ENCODE measurements at regions not wholly inside any gene's neighbourhood (a gene's known extent, or its start where the extent isn't known, plus 50 kb on each side); places are given as distances from the start of the nearest gene placed in this dataset.

DNA sequence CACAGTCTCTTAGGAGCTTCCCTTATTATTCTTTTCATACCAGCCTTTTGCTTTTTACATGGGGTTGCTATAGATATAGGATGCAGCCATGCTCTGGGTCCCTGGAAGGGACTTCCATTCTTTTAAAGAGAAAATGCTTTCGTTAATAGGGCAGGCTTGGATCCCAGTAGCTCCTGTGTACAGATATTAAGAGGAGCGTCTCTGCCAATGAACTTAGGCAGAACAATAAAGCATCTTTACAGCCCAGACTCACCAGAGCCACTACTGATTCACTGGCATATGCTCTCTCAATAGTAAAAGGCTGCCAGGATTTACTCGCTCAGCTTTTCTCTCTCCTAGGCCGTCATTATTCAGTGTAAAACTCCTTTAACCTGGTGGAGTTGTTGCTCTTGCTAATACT is 1385.4 kb upstream of the PIK3C3 start:
- Histone ChIP-seq H3K9me2 (replicated peaks; ENCODE audit: insufficient read depth, low read length) (no peaks in the 10 kb centered on the region), H3K79me2 (ENCODE audit: insufficient read depth, low read length) (no peaks in the 10 kb centered on the region), H3F3A (ENCODE audit: insufficient read depth) (no peaks in the 10 kb centered on the region), H4K20me1 (ENCODE audit: low read depth, low read length) (no peaks in the 10 kb centered on the region), H3K9me3 (ENCODE audit: insufficient read depth, low read length) (no peaks in the 10 kb centered on the region), H3K4me3 (ENCODE audit: insufficient read depth, low read length, poor library complexity, severe bottlenecking) (no peak overlapping the region), H2AFZ (ENCODE audit: low read depth, low read length, severe bottlenecking) (no peak overlapping the region), H3K9ac (ENCODE audit: low read length) (no peak overlapping the region), H3K4me2 (ENCODE audit: low read depth, low read length, poor library complexity, severe bottlenecking) (no peak overlapping the region), H3K27me3 (ENCODE audit: low read length) (no peaks in the 10 kb centered on the region), H3K27ac (ENCODE audit: low read depth, low read length) (no peak overlapping the region), H3K36me3 (ENCODE audit: low read length) (no peaks in the 10 kb centered on the region)
- no peak for TF ChIP-seq EZH2phosphoT487 (conservative IDR thresholded peaks at IDR 0.05; ENCODE audit: low read length)
- TF ChIP-seq, protein P1, sequence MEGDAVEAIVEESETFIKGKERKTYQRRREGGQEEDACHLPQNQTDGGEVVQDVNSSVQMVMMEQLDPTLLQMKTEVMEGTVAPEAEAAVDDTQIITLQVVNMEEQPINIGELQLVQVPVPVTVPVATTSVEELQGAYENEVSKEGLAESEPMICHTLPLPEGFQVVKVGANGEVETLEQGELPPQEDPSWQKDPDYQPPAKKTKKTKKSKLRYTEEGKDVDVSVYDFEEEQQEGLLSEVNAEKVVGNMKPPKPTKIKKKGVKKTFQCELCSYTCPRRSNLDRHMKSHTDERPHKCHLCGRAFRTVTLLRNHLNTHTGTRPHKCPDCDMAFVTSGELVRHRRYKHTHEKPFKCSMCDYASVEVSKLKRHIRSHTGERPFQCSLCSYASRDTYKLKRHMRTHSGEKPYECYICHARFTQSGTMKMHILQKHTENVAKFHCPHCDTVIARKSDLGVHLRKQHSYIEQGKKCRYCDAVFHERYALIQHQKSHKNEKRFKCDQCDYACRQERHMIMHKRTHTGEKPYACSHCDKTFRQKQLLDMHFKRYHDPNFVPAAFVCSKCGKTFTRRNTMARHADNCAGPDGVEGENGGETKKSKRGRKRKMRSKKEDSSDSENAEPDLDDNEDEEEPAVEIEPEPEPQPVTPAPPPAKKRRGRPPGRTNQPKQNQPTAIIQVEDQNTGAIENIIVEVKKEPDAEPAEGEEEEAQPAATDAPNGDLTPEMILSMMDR (IDR thresholded peaks at IDR 0.05; ENCODE audit: insufficient read depth, low read length, poor library complexity, severe bottlenecking) = no peak

DNA sequence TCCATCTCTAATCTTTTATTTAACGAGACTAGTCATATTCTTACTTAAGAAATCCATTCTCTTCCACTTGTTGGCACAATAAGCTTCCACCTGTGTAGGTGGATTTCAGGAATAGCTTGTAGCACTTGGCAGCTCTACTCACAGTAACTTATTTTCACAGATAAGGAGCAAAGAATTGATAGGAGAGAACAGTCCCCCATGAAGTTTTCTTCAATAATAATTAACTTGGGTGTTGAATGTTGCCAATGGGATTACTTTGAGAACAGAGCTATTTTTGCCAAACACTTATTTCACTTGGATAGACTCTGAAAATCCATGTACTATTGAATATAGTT is 1388.6 kb upstream of the PIK3C3 start:
- Histone ChIP-seq H3K36me3 (ENCODE audit: low read length) (no peaks in the 10 kb centered on the region), H2AFZ (ENCODE audit: low read depth, low read length, severe bottlenecking) (no peak overlapping the region), H4K20me1 (ENCODE audit: low read depth, low read length) (no peaks in the 10 kb centered on the region), H3K4me2 (ENCODE audit: low read depth, low read length, poor library complexity, severe bottlenecking) (no peak overlapping the region), H3K9ac (ENCODE audit: low read length) (no peak overlapping the region), H3K79me2 (ENCODE audit: insufficient read depth, low read length) (no peaks in the 10 kb centered on the region), H3K4me3 (ENCODE audit: insufficient read depth, low read length, poor library complexity, severe bottlenecking) (no peak overlapping the region), H3F3A (ENCODE audit: insufficient read depth) (no peaks in the 10 kb centered on the region), H3K9me2 (replicated peaks; ENCODE audit: insufficient read depth, low read length) (no peaks in the 10 kb centered on the region), H3K27me3 (ENCODE audit: low read length) (no peaks in the 10 kb centered on the region), H3K27ac (ENCODE audit: low read depth, low read length) (no peak overlapping the region), H3K9me3 (ENCODE audit: insufficient read depth, low read length) (no peaks in the 10 kb centered on the region)
- no peak for TF ChIP-seq EZH2phosphoT487 (conservative IDR thresholded peaks at IDR 0.05; ENCODE audit: low read length)
- TF ChIP-seq, protein P1 (IDR thresholded peaks at IDR 0.05; ENCODE audit: insufficient read depth, low read length, poor library complexity, severe bottlenecking) = no peak

DNA sequence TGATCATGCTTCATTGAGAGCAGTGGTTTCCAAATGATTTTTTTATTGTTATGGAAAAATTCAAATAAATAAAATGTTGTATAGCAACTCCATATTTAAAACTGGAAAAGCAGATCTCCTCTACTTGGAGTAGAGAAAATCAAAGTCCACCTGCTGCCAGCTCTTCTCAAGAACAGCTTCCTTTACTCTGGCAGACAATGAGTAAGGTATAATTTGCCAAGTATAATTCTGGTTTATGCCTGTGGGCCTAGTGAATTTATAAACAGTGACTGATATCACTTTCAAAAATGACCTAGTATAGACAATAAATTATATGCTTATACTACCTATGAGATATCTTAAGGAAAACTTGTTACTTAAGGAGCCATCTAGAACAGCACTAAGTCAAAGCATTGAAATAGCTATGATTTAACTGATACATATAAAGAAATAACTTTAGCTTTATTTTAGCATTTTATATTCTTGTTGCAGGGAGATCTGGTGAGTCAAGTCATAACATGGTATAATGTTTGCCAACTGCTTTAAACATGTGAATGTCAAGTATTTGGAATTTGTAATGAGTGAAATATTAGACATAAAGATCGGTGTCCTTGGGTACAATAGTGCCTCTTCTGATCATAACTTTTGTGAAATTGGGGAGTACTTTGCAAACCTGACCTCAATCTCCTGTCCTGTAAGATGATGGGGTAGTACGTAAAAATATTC is 1389.1 kb upstream of the PIK3C3 start:
- H3K4me3 ChIP-seq (ENCODE audit: insufficient read depth, low read length, poor library complexity, severe bottlenecking) = no peak overlapping the region
- H3K9ac ChIP-seq (ENCODE audit: low read length) = no peak overlapping the region
- no peaks in the 10 kb centered on the region for H3K36me3 ChIP-seq (ENCODE audit: low read length)
- no peaks in the 10 kb centered on the region for H3K9me3 ChIP-seq (ENCODE audit: insufficient read depth, low read length)
- H3K27ac ChIP-seq (ENCODE audit: low read depth, low read length) = no peak overlapping the region
- no peaks in the 10 kb centered on the region for H3K27me3 ChIP-seq (ENCODE audit: low read length)
- no peaks in the 10 kb centered on the region for H3F3A ChIP-seq (ENCODE audit: insufficient read depth)
- TF ChIP-seq, protein P1 (IDR thresholded peaks at IDR 0.05; ENCODE audit: insufficient read depth, low read length, poor library complexity, severe bottlenecking) = no peak
- TF ChIP-seq EZH2phosphoT487 (conservative IDR thresholded peaks at IDR 0.05; ENCODE audit: low read length) = no peak
- H3K4me2 ChIP-seq (ENCODE audit: low read depth, low read length, poor library complexity, severe bottlenecking) = no peak overlapping the region
- no peaks in the 10 kb centered on the region for H4K20me1 ChIP-seq (ENCODE audit: low read depth, low read length)
- H2AFZ ChIP-seq (ENCODE audit: low read depth, low read length, severe bottlenecking) = no peak overlapping the region
- no peaks in the 10 kb centered on the region for H3K9me2 ChIP-seq (replicated peaks; ENCODE audit: insufficient read depth, low read length)
- no peaks in the 10 kb centered on the region for H3K79me2 ChIP-seq (ENCODE audit: insufficient read depth, low read length)

Data from SU-DHL-6 (cell line).